SK-N-SH (cell line): ENCODE measurements at regions not wholly inside any gene's neighbourhood (a gene's known extent, or its start where the extent isn't known, plus 50 kb on each side); places are given as distances from the start of the nearest gene placed in this dataset.
"Not testable (repeated sequence)": the region's sequence is repeated elsewhere in the genome, so short reads cannot be mapped to it uniquely, and the experiment has no call there.

Experiments
- CTCF ChIA-PET: fragments of 300-600, 350-600 bp; formaldehyde crosslinking; extraction: SDS; loops from one replicate; lab custom pipeline; 2021; lab: Yijun Ruan, JAX
- POLR2A ChIA-PET: fragments of 350-600 bp; sonication (Branson Sonifier 250); formaldehyde crosslinking; extraction: SDS; loops from one replicate; lab custom pipeline; 2020; ENCODE audit warnings: antibody characterized with exemption, inconsistent platforms; lab: Yijun Ruan, JAX
- DNase-seq: peaks from one replicate; pipeline ENCODE4 v3.0.0; 2012
- H2AFZ ChIP-seq: fragments of 200-600 bp; sonication (generic); 2 replicates; pipeline ENCODE4 v1.8.1; 2016; ENCODE audit warnings: antibody characterized with exemption, mild to moderate bottlenecking, low read depth
- H3F3A ChIP-seq: fragments of 200-600 bp; sonication (generic); replicated peaks from 2 replicates; pipeline ENCODE3; 2016; ENCODE audit warnings: antibody characterized with exemption, mild to moderate bottlenecking; ENCODE audit not compliant: insufficient read depth
- H3K27ac ChIP-seq, 2 experiments: fragments of 200-500 bp in 1 of 2; fragments of 200-600 bp in 1 of 2; sonication (Bioruptor generic) in 1 of 2; sonication (generic), shearing (Covaris generic) in 1 of 2; 2 replicates each; pipeline versions ENCODE4 v1.5.1 to v1.6.1; 2014 to 2016; ENCODE audit warnings: low read depth in 2 of 2, inconsistent platforms in 1 of 2, low read length in 1 of 2, mild to moderate bottlenecking in 1 of 2, mixed read lengths in 1 of 2
- H3K27me3 ChIP-seq: fragments of 200-600 bp; sonication (generic), shearing (Covaris generic); 2 replicates; pipeline ENCODE4 v1.6.1; 2016; ENCODE audit warnings: mixed run types; ENCODE audit not compliant: insufficient read depth
- H3K36me3 ChIP-seq, 2 experiments: fragments of 200-500 bp in 1 of 2; fragments of 200-600 bp in 1 of 2; sonication (Bioruptor generic) in 1 of 2; sonication (generic) in 1 of 2; replicated peaks in 1 of 2; 2 replicates each; pipeline versions ENCODE3 to v1.5.1; 2014 to 2016; ENCODE audit warnings: low read length in 1 of 2, mild to moderate bottlenecking in 1 of 2; ENCODE audit not compliant: insufficient read depth in 2 of 2, control insufficient read depth in 1 of 2
- H3K4me1 ChIP-seq, 2 experiments: fragments of 200-500 bp in 1 of 2; fragments of 200-600 bp in 1 of 2; sonication (Bioruptor generic) in 1 of 2; sonication (generic), shearing (Covaris generic) in 1 of 2; 2 replicates each; pipeline versions ENCODE4 v1.5.1 to v1.6.1; 2014 to 2016; ENCODE audit warnings: low read depth in 1 of 2, low read length in 1 of 2, mixed run types in 1 of 2; ENCODE audit not compliant: insufficient read depth in 2 of 2, control insufficient read depth in 1 of 2
- H3K4me2 ChIP-seq: fragments of 200-600 bp; sonication (generic), shearing (Covaris generic); 2 replicates; pipeline ENCODE4 v1.6.1; 2017; ENCODE audit warnings: mixed run types
- H3K4me3 ChIP-seq, 2 experiments: fragments of 200-500 bp in 1 of 2; fragments of 200-600 bp in 1 of 2; sonication (Bioruptor generic) in 1 of 2; sonication (generic), shearing (Covaris generic) in 1 of 2; 2 replicates each; pipeline versions ENCODE4 v1.5.1 to v1.8.1; 2014 to 2016; ENCODE audit warnings: low read depth in 2 of 2, inconsistent platforms in 1 of 2, low read length in 1 of 2, mild to moderate bottlenecking in 1 of 2, mixed read lengths in 1 of 2, moderate library complexity in 1 of 2
- H3K79me2 ChIP-seq: fragments of 200-600 bp; sonication (generic); 2 replicates; pipeline ENCODE4 v1.8.1; 2017; ENCODE audit warnings: mild to moderate bottlenecking; ENCODE audit not compliant: insufficient read depth
- H3K9ac ChIP-seq: fragments of 200-600 bp; sonication (generic); 2 replicates; pipeline ENCODE4 v1.6.1; 2017; ENCODE audit warnings: mixed run types
- H3K9me2 ChIP-seq: fragments of 200-600 bp; sonication (generic); 2 replicates; pipeline ENCODE4 v1.6.1; 2017; ENCODE audit warnings: mixed run types
- H3K9me3 ChIP-seq: fragments of 200-600 bp; sonication (generic); 2 replicates; pipeline ENCODE4 v1.6.1; 2017; ENCODE audit warnings: mixed run types, mild to moderate bottlenecking, moderate library complexity
- H4K20me1 ChIP-seq: fragments of 200-600 bp; sonication (generic); 2 replicates; pipeline ENCODE4 v1.6.1; 2017; ENCODE audit warnings: mild to moderate bottlenecking, mixed run types; ENCODE audit not compliant: insufficient read depth
- WGBS: methylation state at CpG from one replicate; pipeline ENCODE4 v1.1.6; 2017; ENCODE audit warnings: low lambda C conversion rate; 5-methylcytosine and 5-hydroxymethylcytosine counted together

DNA sequence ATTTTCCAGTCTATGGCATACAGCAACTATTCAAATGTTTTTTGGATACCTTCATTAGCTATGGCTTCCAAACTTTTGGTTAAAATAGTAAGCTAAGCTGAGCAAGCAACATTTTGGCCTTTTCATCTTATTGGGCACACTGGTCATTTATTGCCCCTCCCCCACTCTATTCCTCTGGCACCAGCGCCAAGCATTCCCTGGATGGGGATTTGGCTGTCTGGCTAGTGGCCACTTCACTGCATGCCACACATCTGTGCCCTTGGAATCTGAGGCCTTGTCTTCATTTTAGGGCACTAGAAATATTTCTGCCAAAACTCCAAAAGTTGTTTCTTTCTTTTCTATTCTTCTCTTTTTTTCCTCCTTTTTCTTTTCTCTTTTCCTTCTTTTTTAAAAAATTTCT lies 305.8 kb upstream of the POTED start:
- H3K9me2 ChIP-seq, CTCF ChIA-PET, H3K79me2 ChIP-seq, H3K4me1 ChIP-seq, H4K20me1 ChIP-seq, H3K27ac ChIP-seq, H2AFZ ChIP-seq, H3K27me3 ChIP-seq, H3F3A ChIP-seq, H3K9me3 ChIP-seq, DNase-seq, H3K36me3 ChIP-seq, H3K4me2 ChIP-seq, H3K9ac ChIP-seq, H3K4me3 ChIP-seq, POLR2A ChIA-PET: not testable (repeated sequence)
- no CpG with 5 or more reads among the region's 1 CpG for WGBS

DNA sequence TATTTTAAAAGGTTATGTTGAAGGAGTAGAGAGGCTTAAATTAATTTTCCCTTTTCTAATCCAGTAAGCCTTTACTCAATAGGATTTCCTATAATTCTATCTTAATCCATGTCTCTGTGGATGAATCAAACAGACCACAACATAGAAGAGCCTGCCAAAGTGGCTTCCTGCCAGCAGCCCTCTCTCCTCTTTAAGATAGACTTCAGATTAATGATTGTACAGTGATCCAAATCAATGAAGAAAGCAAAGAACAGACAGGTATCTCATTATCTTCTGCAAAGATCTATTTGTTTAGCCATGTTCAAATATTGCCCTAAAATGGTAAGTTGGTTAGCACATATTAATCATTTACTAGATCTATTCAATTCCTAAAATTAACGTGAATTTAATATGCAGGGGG lies 304.7 kb upstream of the POTED start:
- DNase-seq, H3K4me3 ChIP-seq, H3K27ac ChIP-seq, H2AFZ ChIP-seq, POLR2A ChIA-PET, H3K4me1 ChIP-seq, H3K79me2 ChIP-seq, H3F3A ChIP-seq, H3K9me2 ChIP-seq, H3K9me3 ChIP-seq, CTCF ChIA-PET, H3K9ac ChIP-seq, H3K4me2 ChIP-seq, H3K36me3 ChIP-seq, H4K20me1 ChIP-seq, H3K27me3 ChIP-seq: not testable (repeated sequence)
- WGBS: 0% methylated on average over 1 of the region's 1 CpG

DNA sequence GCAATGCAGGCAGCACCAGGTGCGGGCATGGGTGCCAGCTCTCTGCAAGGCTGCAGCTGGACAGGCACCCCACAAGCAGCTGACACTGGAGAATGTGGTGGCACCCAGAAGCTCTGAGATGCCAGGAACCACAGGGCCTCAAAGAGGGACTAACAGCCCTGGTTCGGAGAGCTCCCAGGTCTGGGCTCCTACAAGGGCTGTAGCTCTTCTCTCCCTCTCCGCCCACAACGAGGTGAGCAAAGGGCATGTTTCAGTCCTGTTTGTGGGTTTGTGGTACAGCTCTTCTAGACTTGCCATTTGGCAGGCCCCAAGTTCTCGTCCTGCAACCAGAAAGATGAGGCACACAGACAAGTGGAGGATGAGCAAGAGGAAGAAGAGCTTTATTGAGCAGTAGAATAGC lies 299.5 kb upstream of the POTED start:
- POLR2A ChIA-PET, H3F3A ChIP-seq, H2AFZ ChIP-seq, CTCF ChIA-PET, H3K4me3 ChIP-seq, DNase-seq, H3K9me3 ChIP-seq, H3K36me3 ChIP-seq, H3K27ac ChIP-seq, H3K4me2 ChIP-seq, H3K9me2 ChIP-seq, H3K4me1 ChIP-seq, H4K20me1 ChIP-seq, H3K9ac ChIP-seq, H3K79me2 ChIP-seq, H3K27me3 ChIP-seq: not testable (repeated sequence)
- 0% methylated on average over 3 of the region's 5 CpGs for WGBS

DNA sequence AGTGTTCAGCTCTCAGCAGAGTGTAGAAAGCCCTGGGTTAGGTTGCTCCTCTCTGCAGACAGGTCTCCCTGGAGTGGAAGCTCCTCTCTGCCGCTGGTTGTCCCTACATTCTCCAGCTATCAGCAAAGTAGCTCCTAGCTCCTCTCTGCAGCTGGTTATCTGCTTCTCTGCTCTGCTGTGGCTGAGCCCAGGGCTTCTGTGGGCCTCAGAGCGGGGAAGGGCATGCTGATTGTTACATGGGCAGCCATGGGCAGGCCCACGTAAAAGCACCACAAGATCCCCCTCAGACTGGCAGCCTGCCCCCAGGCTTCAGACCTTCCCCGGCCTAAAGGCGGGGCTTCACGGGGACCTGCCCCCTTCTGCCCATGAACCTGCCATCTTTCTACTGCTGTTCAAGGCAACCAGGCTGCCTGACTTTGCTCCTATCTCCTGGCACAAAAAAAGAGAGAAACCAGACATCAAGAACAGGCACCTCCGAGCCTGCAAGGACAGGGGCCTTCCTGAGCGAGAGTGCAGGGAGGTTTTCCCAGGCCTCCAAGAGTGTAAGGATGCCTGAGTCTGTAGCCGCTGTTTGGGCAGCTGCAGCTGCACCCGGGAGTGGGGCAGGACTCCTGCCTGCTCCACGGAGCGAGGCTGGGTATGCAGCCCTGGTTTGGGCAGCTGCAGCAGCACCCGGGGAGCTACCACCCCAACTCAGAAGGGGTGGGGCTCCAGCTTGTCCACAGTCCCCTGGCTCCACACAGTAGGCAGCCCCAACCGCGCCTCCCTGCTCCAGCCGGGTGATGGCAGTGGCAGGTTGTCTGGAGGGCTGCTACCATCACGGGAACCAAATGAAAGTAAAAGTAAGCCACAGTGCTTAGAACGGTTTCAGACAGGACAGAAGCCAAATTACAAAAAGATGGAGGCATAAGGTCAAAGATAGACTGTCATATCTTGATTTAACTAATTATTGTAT lies 298.7 kb upstream of the POTED start:
- H3K36me3 ChIP-seq, H3K79me2 ChIP-seq, CTCF ChIA-PET, H3K4me2 ChIP-seq, DNase-seq, POLR2A ChIA-PET, H3K27me3 ChIP-seq, H2AFZ ChIP-seq, H3F3A ChIP-seq, H4K20me1 ChIP-seq, H3K9me3 ChIP-seq, H3K27ac ChIP-seq, H3K9me2 ChIP-seq, H3K9ac ChIP-seq, H3K4me1 ChIP-seq: not testable (repeated sequence)
- H3K4me3 ChIP-seq: peak overlapping the region in 1 of 2 experiments; percentile 35; a peak in 2 of 4 replicates
- WGBS: 11% methylated on average over 8 of the region's 18 CpGs

GRCh38 chr21:13318718-13319117 lies 290.9 kb upstream of the POTED start:
- 0% methylated on average over 5 of the region's 5 CpGs for WGBS
- POLR2A ChIA-PET, H4K20me1 ChIP-seq, H3K4me3 ChIP-seq, H3K27ac ChIP-seq, H3F3A ChIP-seq, H3K9me2 ChIP-seq, H2AFZ ChIP-seq, H3K9me3 ChIP-seq, H3K9ac ChIP-seq, H3K36me3 ChIP-seq, H3K27me3 ChIP-seq, H3K4me2 ChIP-seq, CTCF ChIA-PET, DNase-seq, H3K4me1 ChIP-seq, H3K79me2 ChIP-seq: not testable (repeated sequence)

GRCh38 chr21:13321919-13322318 lies 287.7 kb upstream of the POTED start:
- DNase-seq, H3K4me2 ChIP-seq, H3K36me3 ChIP-seq, H3K9ac ChIP-seq, H2AFZ ChIP-seq, POLR2A ChIA-PET, H3F3A ChIP-seq, H3K4me1 ChIP-seq, H4K20me1 ChIP-seq, H3K27me3 ChIP-seq, H3K27ac ChIP-seq, CTCF ChIA-PET, H3K9me3 ChIP-seq, H3K9me2 ChIP-seq, H3K79me2 ChIP-seq, H3K4me3 ChIP-seq: not testable (repeated sequence)
